Mammary epithelial cell (primary cell): ENCODE measurements at regions not wholly inside any gene's neighbourhood (a gene's known extent, or its start where the extent isn't known, plus 50 kb on each side); places are given as distances from the start of the nearest gene placed in this dataset.

Source experiments
- EZH2 ChIP-seq: IDR thresholded peaks from 2 replicates; pipeline ENCODE4 v1.6.1; 2012; ENCODE audit warnings: low read length, inconsistent platforms, borderline replicate concordance
- TF ChIP-seq, protein P1 (sequence below), 2 donors: IDR thresholded peaks in 1 of 2; conservative IDR thresholded peaks in 1 of 2; 2 replicates each; pipeline ENCODE4 v1.5.1; 2011 to 2012; ENCODE audit warnings: inconsistent platforms in 2 of 2, low read length in 2 of 2, mild to moderate bottlenecking in 2 of 2, control low read depth in 1 of 2, low read depth in 1 of 2; ENCODE audit not compliant: insufficient read depth in 1 of 2; ENCODE audit errors: extremely low read depth in 1 of 2

GRCh38 chr16:62562121-62562520 lies 525.9 kb upstream of the CDH8 start:
- TF ChIP-seq, protein P1, sequence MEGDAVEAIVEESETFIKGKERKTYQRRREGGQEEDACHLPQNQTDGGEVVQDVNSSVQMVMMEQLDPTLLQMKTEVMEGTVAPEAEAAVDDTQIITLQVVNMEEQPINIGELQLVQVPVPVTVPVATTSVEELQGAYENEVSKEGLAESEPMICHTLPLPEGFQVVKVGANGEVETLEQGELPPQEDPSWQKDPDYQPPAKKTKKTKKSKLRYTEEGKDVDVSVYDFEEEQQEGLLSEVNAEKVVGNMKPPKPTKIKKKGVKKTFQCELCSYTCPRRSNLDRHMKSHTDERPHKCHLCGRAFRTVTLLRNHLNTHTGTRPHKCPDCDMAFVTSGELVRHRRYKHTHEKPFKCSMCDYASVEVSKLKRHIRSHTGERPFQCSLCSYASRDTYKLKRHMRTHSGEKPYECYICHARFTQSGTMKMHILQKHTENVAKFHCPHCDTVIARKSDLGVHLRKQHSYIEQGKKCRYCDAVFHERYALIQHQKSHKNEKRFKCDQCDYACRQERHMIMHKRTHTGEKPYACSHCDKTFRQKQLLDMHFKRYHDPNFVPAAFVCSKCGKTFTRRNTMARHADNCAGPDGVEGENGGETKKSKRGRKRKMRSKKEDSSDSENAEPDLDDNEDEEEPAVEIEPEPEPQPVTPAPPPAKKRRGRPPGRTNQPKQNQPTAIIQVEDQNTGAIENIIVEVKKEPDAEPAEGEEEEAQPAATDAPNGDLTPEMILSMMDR (conservative IDR thresholded peaks at IDR 0.05 in 1 of 2, IDR thresholded peaks at IDR 0.05 in 1 of 2; ENCODE audit: extremely low read depth in 1 of 2, insufficient read depth in 1 of 2, low read depth in 1 of 2, low read length in 2 of 2) = no peak
- no peak for TF ChIP-seq EZH2
